ENCODE measurements at regions not wholly inside any gene's neighbourhood (a gene's known extent, or its start where the extent isn't known, plus 50 kb on each side); places are given as distances from the start of the nearest gene placed in this dataset.

DNA sequence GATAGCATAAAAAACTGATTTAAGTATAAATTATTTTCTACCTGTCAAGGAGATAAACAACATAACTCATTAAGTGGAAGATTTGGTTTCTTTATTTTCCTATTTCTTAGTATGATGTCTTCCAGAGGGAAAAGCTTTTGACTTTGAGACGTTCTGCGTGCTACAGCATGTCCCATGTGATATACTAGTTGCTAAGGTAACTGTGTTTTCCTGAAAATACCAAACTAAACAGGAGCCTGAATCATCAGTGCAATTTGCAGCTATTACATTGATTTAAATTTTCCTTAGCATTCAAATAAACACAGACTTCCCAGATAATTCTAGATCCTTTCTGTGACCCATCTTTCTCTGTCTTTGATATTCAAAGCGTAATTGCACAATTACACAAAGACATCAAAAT is 117.7 kb upstream of the P2RY1 start:
- TF ChIP-seq, protein P1, sequence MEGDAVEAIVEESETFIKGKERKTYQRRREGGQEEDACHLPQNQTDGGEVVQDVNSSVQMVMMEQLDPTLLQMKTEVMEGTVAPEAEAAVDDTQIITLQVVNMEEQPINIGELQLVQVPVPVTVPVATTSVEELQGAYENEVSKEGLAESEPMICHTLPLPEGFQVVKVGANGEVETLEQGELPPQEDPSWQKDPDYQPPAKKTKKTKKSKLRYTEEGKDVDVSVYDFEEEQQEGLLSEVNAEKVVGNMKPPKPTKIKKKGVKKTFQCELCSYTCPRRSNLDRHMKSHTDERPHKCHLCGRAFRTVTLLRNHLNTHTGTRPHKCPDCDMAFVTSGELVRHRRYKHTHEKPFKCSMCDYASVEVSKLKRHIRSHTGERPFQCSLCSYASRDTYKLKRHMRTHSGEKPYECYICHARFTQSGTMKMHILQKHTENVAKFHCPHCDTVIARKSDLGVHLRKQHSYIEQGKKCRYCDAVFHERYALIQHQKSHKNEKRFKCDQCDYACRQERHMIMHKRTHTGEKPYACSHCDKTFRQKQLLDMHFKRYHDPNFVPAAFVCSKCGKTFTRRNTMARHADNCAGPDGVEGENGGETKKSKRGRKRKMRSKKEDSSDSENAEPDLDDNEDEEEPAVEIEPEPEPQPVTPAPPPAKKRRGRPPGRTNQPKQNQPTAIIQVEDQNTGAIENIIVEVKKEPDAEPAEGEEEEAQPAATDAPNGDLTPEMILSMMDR (conservative IDR thresholded peaks at IDR 0.05; ENCODE audit: control insufficient read depth, insufficient read depth, low read depth, low read length), result no peak
- no peak for DNase-seq (ENCODE audit: low read depth)
- no peak overlapping the region for H3K4me3 ChIP-seq (ENCODE audit: control insufficient read depth, low read depth, low read length)

DNA sequence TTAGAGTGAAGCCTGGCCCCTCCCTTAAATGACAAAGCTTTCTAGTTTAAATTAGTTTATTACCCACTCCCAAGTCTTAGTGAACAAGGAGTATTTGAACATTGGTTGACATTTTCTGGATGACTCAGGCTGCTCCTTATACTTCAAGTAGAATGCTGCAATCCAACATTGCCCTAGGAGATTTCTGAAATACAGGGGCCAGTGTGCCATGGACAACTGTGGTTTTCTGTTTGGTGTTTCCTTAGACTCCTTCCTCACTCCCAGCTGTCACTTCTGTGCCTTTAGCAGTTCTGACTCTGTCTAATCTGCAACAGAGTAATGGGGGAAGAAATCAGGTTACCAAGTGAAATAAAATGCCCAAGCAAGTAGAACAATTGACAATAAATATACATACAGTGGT is 116.1 kb upstream of the P2RY1 start:
- H3K4me3 ChIP-seq (ENCODE audit: control insufficient read depth, low read depth, low read length), result no peak overlapping the region
- TF ChIP-seq, protein P1 (conservative IDR thresholded peaks at IDR 0.05; ENCODE audit: control insufficient read depth, insufficient read depth, low read depth, low read length), result no peak
- peak; percentile 8 for DNase-seq (ENCODE audit: low read depth)

- DNase-seq (ENCODE audit: low read depth), result peak; percentile 71
- no peak overlapping the region for H3K4me3 ChIP-seq (ENCODE audit: control insufficient read depth, low read depth, low read length)
- TF ChIP-seq, protein P1 (conservative IDR thresholded peaks at IDR 0.05; ENCODE audit: control insufficient read depth, insufficient read depth, low read depth, low read length), result no peak
These were observed 115.7 kb upstream of the P2RY1 start for GRCh38 chr3:152719264-152719663.

GRCh38 chr3:152720951-152721718 is 113.8 kb upstream of the P2RY1 start:
- TF ChIP-seq, protein P1 (conservative IDR thresholded peaks at IDR 0.05; ENCODE audit: control insufficient read depth, insufficient read depth, low read depth, low read length), result no peak
- no peak for DNase-seq (ENCODE audit: low read depth)
- H3K4me3 ChIP-seq (ENCODE audit: control insufficient read depth, low read depth, low read length), result no peak overlapping the region

DNA sequence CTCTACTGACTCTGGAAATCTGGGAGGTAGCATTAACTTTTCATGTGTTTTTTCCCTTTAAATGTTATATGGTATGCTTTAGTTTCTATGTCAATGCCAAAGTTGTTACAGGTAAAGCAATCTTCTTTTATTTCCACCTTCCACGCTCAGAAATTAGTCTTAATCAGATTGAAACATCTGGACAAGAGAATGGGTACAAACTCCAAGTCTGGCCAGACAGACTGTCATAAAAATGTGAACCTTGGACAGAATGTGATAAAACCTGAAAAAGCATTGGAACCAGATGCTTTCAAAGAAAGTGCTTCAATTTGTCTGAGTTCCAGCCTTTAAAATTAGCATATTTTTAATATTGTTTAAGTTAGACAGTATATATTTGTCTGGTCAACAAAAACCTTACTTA is 110.7 kb upstream of the P2RY1 start:
- no peak for DNase-seq (ENCODE audit: low read depth)
- TF ChIP-seq, protein P1 (conservative IDR thresholded peaks at IDR 0.05; ENCODE audit: control insufficient read depth, insufficient read depth, low read depth, low read length), result no peak
- H3K4me3 ChIP-seq (ENCODE audit: control insufficient read depth, low read depth, low read length), result no peak overlapping the region

- no peak overlapping the region for H3K4me3 ChIP-seq (ENCODE audit: control insufficient read depth, low read depth, low read length)
- DNase-seq (ENCODE audit: low read depth), result no peak
- TF ChIP-seq, protein P1 (conservative IDR thresholded peaks at IDR 0.05; ENCODE audit: control insufficient read depth, insufficient read depth, low read depth, low read length), result no peak
These were observed 106.5 kb upstream of the P2RY1 start for GRCh38 chr3:152728231-152728980.
